ENCODE measurements at regions not wholly inside any gene's neighbourhood (a gene's known extent, or its start where the extent isn't known, plus 50 kb on each side); places are given as distances from the start of the nearest gene placed in this dataset.

DNA sequence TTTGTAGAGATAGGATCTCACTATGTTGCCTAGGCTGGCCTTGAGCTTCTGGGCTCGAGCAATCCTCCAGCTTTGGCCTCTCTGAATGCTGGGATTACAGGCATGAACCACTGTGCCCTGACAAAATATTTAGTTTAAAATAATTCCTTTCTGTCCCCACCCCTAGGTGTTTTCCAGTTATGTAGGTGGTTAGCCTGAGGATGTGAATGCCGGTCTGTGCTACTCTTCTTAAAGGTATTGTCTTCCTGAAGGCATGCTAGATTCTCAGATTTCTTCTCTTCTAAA, 56.7 kb upstream of the BASP1 start:
- Mint-ChIP-seq H3K27me3 (peaks cover 0 to 4% of the 10 kb centered on the region in 2 donors), H3K27ac (no peak overlapping the region), H3K9me3 (no peaks in the 10 kb centered on the region), H3K4me1 (no peaks in the 10 kb centered on the region), H3K4me3 (no peak overlapping the region), H3K36me3 (no peaks in the 10 kb centered on the region)
- H3K4me1 ChIP-seq (ENCODE audit: control insufficient read depth in 1 of 2, extremely low read depth in 1 of 2, insufficient read depth in 2 of 2, low read length in 2 of 2), result no peaks in the 10 kb centered on the region
- DNase-seq (no peak), ATAC-seq (replicated peaks in 1 of 4) (no peak)
- no peaks in the 10 kb centered on the region for H3K9me3 ChIP-seq
- ChIA-PET CTCF (no interaction called here), POLR2A (no interaction called here)
- no peak overlapping the region for H3K4me3 ChIP-seq (ENCODE audit: control insufficient read depth in 1 of 2, extremely low read depth in 1 of 2, low read length in 1 of 2)
- H3K27me3 ChIP-seq (replicated peaks in 1 of 2; ENCODE audit: control insufficient read depth in 2 of 2, extremely low read depth in 1 of 2, insufficient read depth in 2 of 2, low read length in 1 of 2), result no peaks in the 10 kb centered on the region
- WGBS (ENCODE audit: insufficient coverage), result 60% methylated on average over 1 of the region's 2 CpGs
- H3K27ac ChIP-seq (ENCODE audit: low read length), result no peak overlapping the region
- no peaks in the 10 kb centered on the region for H3K36me3 ChIP-seq (ENCODE audit: control insufficient read depth in 2 of 2, extremely low read depth in 1 of 2, insufficient read depth in 1 of 2, low read length in 1 of 2)

DNA sequence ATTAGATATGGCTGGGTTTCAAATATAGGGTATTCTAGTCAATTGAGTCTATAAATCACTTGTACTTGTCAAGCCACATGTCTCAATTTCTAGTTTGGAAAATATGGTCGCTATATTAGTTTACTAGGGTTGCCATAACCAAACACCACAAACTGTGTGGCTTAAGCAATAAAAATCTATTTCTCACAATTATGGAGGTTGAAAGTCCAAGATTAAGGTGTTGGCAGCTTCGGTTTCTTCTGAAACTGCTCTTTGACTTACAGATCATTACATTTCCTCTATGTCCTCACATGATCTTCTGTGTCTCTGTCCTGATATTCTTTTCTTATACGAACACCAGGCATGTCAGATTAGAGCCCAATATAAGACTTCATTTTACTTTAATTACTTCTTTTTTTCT, 55.8 kb upstream of the BASP1 start:
- H3K27me3 Mint-ChIP-seq, result peaks cover 0 to 4% of the 10 kb centered on the region in 2 donors
- no peaks in the 10 kb centered on the region for H3K9me3 Mint-ChIP-seq
- ChIA-PET POLR2A (interaction anchor here in 1 of 2 donors (0.7 kb wide), 1 partner anchor 1669 kb away, joined by 3 read pairs; no protein-coding TSS in a partner anchor), CTCF (no interaction called here)
- WGBS (ENCODE audit: insufficient coverage), result 67% methylated on average over 1 of the region's 3 CpGs
- no peaks in the 10 kb centered on the region for H3K9me3 ChIP-seq
- H3K27ac Mint-ChIP-seq, result no peak overlapping the region
- H3K36me3 Mint-ChIP-seq, result no peaks in the 10 kb centered on the region
- H3K27ac ChIP-seq (ENCODE audit: low read length), result no peak overlapping the region
- no peak for DNase-seq
- no peaks in the 10 kb centered on the region for H3K4me1 Mint-ChIP-seq
- no peak overlapping the region for H3K4me3 ChIP-seq (ENCODE audit: control insufficient read depth in 1 of 2, extremely low read depth in 1 of 2, low read length in 1 of 2)
- no peak overlapping the region for H3K4me3 Mint-ChIP-seq
- ATAC-seq (replicated peaks in 1 of 4), result no peak
- H3K36me3 ChIP-seq (ENCODE audit: control insufficient read depth in 2 of 2, extremely low read depth in 1 of 2, insufficient read depth in 1 of 2, low read length in 1 of 2), result no peaks in the 10 kb centered on the region
- no peaks in the 10 kb centered on the region for H3K27me3 ChIP-seq (replicated peaks in 1 of 2; ENCODE audit: control insufficient read depth in 2 of 2, extremely low read depth in 1 of 2, insufficient read depth in 2 of 2, low read length in 1 of 2)
- H3K4me1 ChIP-seq (ENCODE audit: control insufficient read depth in 1 of 2, extremely low read depth in 1 of 2, insufficient read depth in 2 of 2, low read length in 2 of 2), result no peaks in the 10 kb centered on the region

DNA sequence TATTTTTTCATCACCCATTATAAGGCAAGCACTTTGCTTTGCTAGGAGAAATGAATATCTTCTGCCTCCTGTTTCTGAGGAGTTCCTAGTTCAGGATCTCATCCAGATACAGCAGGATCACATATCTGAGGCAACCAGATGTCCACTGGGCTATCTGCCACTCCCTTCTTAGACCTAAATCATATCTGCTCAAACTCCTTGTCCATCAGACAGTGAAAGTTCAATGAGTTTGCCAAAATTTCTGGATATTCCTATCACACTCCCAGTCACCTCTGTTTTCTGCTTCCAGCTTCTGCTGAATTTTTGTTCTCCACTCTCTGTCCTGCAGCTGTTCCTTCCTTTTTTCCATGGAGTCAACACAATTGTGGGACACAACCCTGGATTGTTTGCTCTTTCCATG, 54.2 kb upstream of the BASP1 start:
- Histone ChIP-seq H3K27ac (ENCODE audit: low read length) (no peak overlapping the region), H3K4me3 (ENCODE audit: control insufficient read depth in 1 of 2, extremely low read depth in 1 of 2, low read length in 1 of 2) (no peak overlapping the region), H3K4me1 (ENCODE audit: control insufficient read depth in 1 of 2, extremely low read depth in 1 of 2, insufficient read depth in 2 of 2, low read length in 2 of 2) (no peaks in the 10 kb centered on the region), H3K27me3 (replicated peaks in 1 of 2; ENCODE audit: control insufficient read depth in 2 of 2, extremely low read depth in 1 of 2, insufficient read depth in 2 of 2, low read length in 1 of 2) (no peaks in the 10 kb centered on the region), H3K36me3 (ENCODE audit: control insufficient read depth in 2 of 2, extremely low read depth in 1 of 2, insufficient read depth in 1 of 2, low read length in 1 of 2) (no peaks in the 10 kb centered on the region), H3K9me3 (no peaks in the 10 kb centered on the region)
- no peaks in the 10 kb centered on the region for H3K4me1 Mint-ChIP-seq
- ATAC-seq (replicated peaks in 1 of 4), result no peak
- no peak overlapping the region for H3K4me3 Mint-ChIP-seq
- DNase-seq, result no peak
- CTCF ChIA-PET, result no interaction called here
- H3K9me3 Mint-ChIP-seq, result no peaks in the 10 kb centered on the region
- POLR2A ChIA-PET, result no interaction called here
- no peak overlapping the region for H3K27ac Mint-ChIP-seq
- no peaks in the 10 kb centered on the region for H3K27me3 Mint-ChIP-seq
- no peaks in the 10 kb centered on the region for H3K36me3 Mint-ChIP-seq

DNA sequence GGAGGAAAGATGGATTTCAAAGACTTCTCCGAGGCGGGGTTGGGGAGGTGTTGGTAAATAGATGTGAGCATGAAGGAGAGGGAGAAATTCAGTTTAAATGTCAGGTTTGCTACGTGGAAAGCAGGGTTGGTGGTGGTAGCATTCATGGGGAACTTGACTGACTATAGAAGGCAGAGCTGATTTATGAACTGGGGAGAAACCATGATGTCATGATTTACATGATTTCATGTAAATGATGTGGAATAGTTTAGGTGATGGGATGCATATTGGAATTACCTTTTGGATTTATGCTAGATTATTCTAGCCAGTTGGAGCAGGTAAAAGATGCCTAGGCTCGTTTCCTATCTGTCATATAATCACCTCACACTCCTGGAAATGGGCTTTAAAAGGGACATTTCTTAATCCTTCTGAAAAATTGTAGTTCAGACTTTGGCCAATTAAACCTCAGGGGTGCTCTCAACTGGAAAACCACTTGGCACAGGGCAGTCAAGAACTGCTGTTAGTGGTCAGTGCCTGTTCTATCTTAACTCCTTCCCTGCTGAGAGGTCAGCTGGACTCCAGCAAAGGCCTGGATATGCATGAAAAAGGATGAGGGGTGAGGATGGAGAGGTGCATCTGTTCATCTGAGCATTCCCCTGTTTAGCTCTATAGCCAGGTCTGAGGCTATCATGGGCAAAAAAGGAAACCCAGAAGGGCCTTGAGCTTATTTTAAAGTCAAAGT, 50.1 kb upstream of the BASP1 start:
- Histone ChIP-seq H3K27me3 (replicated peaks in 1 of 2; ENCODE audit: control insufficient read depth in 2 of 2, extremely low read depth in 1 of 2, insufficient read depth in 2 of 2, low read length in 1 of 2) (no peaks in the 10 kb centered on the region), H3K4me1 (ENCODE audit: control insufficient read depth in 1 of 2, extremely low read depth in 1 of 2, insufficient read depth in 2 of 2, low read length in 2 of 2) (no peaks in the 10 kb centered on the region), H3K27ac (ENCODE audit: low read length) (no peak overlapping the region), H3K4me3 (ENCODE audit: control insufficient read depth in 1 of 2, extremely low read depth in 1 of 2, low read length in 1 of 2) (no peak overlapping the region), H3K36me3 (ENCODE audit: control insufficient read depth in 2 of 2, extremely low read depth in 1 of 2, insufficient read depth in 1 of 2, low read length in 1 of 2) (no peaks in the 10 kb centered on the region), H3K9me3 (no peaks in the 10 kb centered on the region)
- no peaks in the 10 kb centered on the region for H3K36me3 Mint-ChIP-seq
- no peak overlapping the region for H3K4me3 Mint-ChIP-seq
- no peak for DNase-seq
- ChIA-PET POLR2A (no interaction called here), CTCF (no interaction called here)
- H3K9me3 Mint-ChIP-seq, result no peaks in the 10 kb centered on the region
- peaks cover 0 to 6% of the 10 kb centered on the region in 2 donors for H3K27me3 Mint-ChIP-seq
- no peak overlapping the region for H3K27ac Mint-ChIP-seq
- H3K4me1 Mint-ChIP-seq, result no peaks in the 10 kb centered on the region
- no peak for ATAC-seq (replicated peaks in 1 of 4)
- 86% methylated on average over 3 of the region's 4 CpGs for WGBS (ENCODE audit: insufficient coverage)
